ENCODE measurements at regions not wholly inside any gene's neighbourhood (a gene's known extent, or its start where the extent isn't known, plus 50 kb on each side); places are given as distances from the start of the nearest gene placed in this dataset.

GRCh38 chrX:69305333-69306062 is 140.2 kb upstream of the PJA1 start:
- no peak for TF ChIP-seq Cebpa-rat (IDR thresholded peaks at IDR 0.05)
- no peak overlapping the region for H3K27ac ChIP-seq
- no peaks in the 10 kb centered on the region for H3K36me3 ChIP-seq
- H3K4me2 ChIP-seq: peak overlapping the region in 4 of 11 experiments; percentile 14 to 36 (median 24); a peak in 6 of 22 replicates
- H3K9me3 ChIP-seq (replicated peaks in 1 of 11): no peaks in the 10 kb centered on the region
- peaks cover 0 to 9% (median 0%) of the 10 kb centered on the region in 11 experiments; a peak in 6 of 22 replicates for H4K20me1 ChIP-seq
- peak overlapping the region in 1 of 11 experiments; percentile 19; a peak in 1 of 22 replicates for H3K9ac ChIP-seq
- H3K4me1 ChIP-seq: peaks cover 0 to 7% (median 0%) of the 10 kb centered on the region in 10 experiments; a peak in 2 of 20 replicates
- H3K4me3 ChIP-seq: no peak overlapping the region
- H3K27me3 ChIP-seq: peaks cover 55 to 88% (median 79%) of the 10 kb centered on the region in 11 experiments

DNA sequence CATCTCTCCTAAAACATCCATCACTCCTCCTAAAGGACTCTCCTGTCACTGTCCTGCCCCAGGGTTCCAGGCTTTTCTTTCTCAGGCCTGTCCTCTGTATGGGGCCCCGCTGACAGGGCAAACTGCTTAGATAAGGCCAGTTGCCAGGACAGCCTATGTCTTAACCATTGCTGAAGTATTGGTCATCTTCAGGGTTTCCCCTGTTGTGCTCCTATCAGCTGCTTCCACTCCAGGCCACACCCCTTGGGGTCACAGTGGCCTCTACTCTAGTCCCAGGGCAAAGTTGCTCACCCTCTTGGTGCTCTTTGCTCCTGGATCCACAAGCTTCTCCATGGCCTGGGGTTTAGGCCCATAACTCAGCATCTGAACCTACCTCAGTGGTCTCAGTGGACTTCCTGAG is 138.0 kb upstream of the PJA1 start:
- no peaks in the 10 kb centered on the region for H3K9me3 ChIP-seq (replicated peaks in 1 of 11)
- H3K36me3 ChIP-seq: no peaks in the 10 kb centered on the region
- no peak overlapping the region for H3K27ac ChIP-seq
- no peak overlapping the region for H3K4me3 ChIP-seq
- no peak for TF ChIP-seq Cebpa-rat (IDR thresholded peaks at IDR 0.05)
- peaks cover 0 to 18% (median 0%) of the 10 kb centered on the region in 11 experiments; a peak in 5 of 22 replicates for H4K20me1 ChIP-seq
- H3K9ac ChIP-seq: no peak overlapping the region
- H3K4me2 ChIP-seq: no peak overlapping the region
- peaks cover 42 to 87% (median 72%) of the 10 kb centered on the region in 11 experiments for H3K27me3 ChIP-seq
- H3K4me1 ChIP-seq: peaks cover 0 to 18% (median 7%) of the 10 kb centered on the region in 10 experiments; a peak in 9 of 20 replicates

GRCh38 chrX:69299951-69300714 is 134.9 kb upstream of the PJA1 start:
- Histone ChIP-seq H3K4me1 (peaks cover 0 to 39% (median 33%) of the 10 kb centered on the region in 10 experiments; a peak in 14 of 20 replicates), H3K27ac (no peak overlapping the region; a peak in 1 of 22 replicates), H3K36me3 (no peaks in the 10 kb centered on the region), H3K27me3 (peaks cover 32 to 71% (median 55%) of the 10 kb centered on the region in 11 experiments), H3K9ac (no peak overlapping the region), H3K4me2 (no peak overlapping the region), H3K4me3 (no peak overlapping the region), H3K9me3 (replicated peaks in 1 of 11) (no peaks in the 10 kb centered on the region), H4K20me1 (peaks cover 0 to 18% (median 0%) of the 10 kb centered on the region in 11 experiments; a peak in 4 of 22 replicates)
- TF ChIP-seq Cebpa-rat (IDR thresholded peaks at IDR 0.05): peak in 1 of 11 experiments; percentile 10; a peak in 2 of 22 replicates

- Histone ChIP-seq H3K27ac (no peak overlapping the region; a peak in 1 of 22 replicates), H3K4me2 (peak overlapping the region in 1 of 11 experiments; percentile 6; a peak in 1 of 22 replicates), H4K20me1 (peaks cover 0 to 18% (median 0%) of the 10 kb centered on the region in 11 experiments; a peak in 4 of 22 replicates), H3K4me1 (peaks cover 0 to 48% (median 40%) of the 10 kb centered on the region in 10 experiments; a peak in 14 of 20 replicates), H3K36me3 (no peaks in the 10 kb centered on the region), H3K4me3 (no peak overlapping the region), H3K27me3 (peaks cover 32 to 77% (median 55%) of the 10 kb centered on the region in 11 experiments), H3K9ac (no peak overlapping the region), H3K9me3 (replicated peaks in 1 of 11) (no peaks in the 10 kb centered on the region)
- TF ChIP-seq Cebpa-rat (IDR thresholded peaks at IDR 0.05): no peak
These were observed 134.0 kb upstream of the PJA1 start for GRCh38 chrX:69299285-69299684.

- peak overlapping the region in 3 of 11 experiments; percentile 1 to 27 (median 6); a peak in 3 of 22 replicates for H3K4me2 ChIP-seq
- peaks cover 32 to 71% (median 54%) of the 10 kb centered on the region in 11 experiments for H3K27me3 ChIP-seq
- no peak for TF ChIP-seq Cebpa-rat (IDR thresholded peaks at IDR 0.05)
- no peaks in the 10 kb centered on the region for H3K9me3 ChIP-seq (replicated peaks in 1 of 11)
- H3K36me3 ChIP-seq: no peaks in the 10 kb centered on the region
- no peak overlapping the region for H3K27ac ChIP-seq
- H3K4me1 ChIP-seq: peaks cover 0 to 55% (median 47%) of the 10 kb centered on the region in 10 experiments; a peak in 18 of 20 replicates
- no peak overlapping the region for H3K9ac ChIP-seq
- H3K4me3 ChIP-seq: no peak overlapping the region
- H4K20me1 ChIP-seq: peaks cover 0 to 18% (median 0%) of the 10 kb centered on the region in 11 experiments; a peak in 4 of 22 replicates
These were observed 133.3 kb upstream of the PJA1 start for GRCh38 chrX:69298466-69299140.

DNA sequence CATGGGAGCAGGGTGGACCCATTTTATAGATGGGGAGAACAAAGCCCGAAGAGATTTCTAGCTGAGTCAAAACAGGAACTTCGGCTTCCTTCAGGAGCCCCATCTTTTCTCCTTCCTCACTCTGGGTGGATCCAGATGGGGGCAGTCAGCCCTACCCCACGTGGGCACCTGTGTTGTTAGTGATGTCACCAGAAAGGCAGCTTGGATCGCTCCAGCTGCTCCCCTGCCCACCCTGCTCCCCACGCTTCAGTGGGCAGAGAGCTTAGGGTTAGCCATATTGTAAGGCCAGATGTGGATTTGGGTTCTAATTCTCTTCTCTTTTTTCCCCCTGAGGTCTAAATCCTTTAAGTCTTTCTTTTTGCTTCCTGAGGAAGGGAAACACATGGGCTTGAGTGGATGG is 132.3 kb upstream of the PJA1 start:
- peaks cover 0 to 66% (median 58%) of the 10 kb centered on the region in 10 experiments; a peak in 18 of 20 replicates for H3K4me1 ChIP-seq
- no peaks in the 10 kb centered on the region for H3K9me3 ChIP-seq (replicated peaks in 1 of 11)
- H3K27ac ChIP-seq: peak overlapping the region in 4 of 11 experiments; percentile 58 to 73 (median 66); a peak in 8 of 22 replicates
- H3K36me3 ChIP-seq: no peaks in the 10 kb centered on the region
- peaks cover 24 to 68% (median 43%) of the 10 kb centered on the region in 11 experiments for H3K27me3 ChIP-seq
- peak overlapping the region in 4 of 11 experiments; percentile 5 to 49 (median 11); a peak in 3 of 22 replicates for H3K4me2 ChIP-seq
- no peak overlapping the region for H3K4me3 ChIP-seq
- TF ChIP-seq Cebpa-rat (IDR thresholded peaks at IDR 0.05): no peak
- peaks cover 0 to 18% (median 0%) of the 10 kb centered on the region in 11 experiments; a peak in 3 of 22 replicates for H4K20me1 ChIP-seq
- H3K9ac ChIP-seq: no peak overlapping the region

DNA sequence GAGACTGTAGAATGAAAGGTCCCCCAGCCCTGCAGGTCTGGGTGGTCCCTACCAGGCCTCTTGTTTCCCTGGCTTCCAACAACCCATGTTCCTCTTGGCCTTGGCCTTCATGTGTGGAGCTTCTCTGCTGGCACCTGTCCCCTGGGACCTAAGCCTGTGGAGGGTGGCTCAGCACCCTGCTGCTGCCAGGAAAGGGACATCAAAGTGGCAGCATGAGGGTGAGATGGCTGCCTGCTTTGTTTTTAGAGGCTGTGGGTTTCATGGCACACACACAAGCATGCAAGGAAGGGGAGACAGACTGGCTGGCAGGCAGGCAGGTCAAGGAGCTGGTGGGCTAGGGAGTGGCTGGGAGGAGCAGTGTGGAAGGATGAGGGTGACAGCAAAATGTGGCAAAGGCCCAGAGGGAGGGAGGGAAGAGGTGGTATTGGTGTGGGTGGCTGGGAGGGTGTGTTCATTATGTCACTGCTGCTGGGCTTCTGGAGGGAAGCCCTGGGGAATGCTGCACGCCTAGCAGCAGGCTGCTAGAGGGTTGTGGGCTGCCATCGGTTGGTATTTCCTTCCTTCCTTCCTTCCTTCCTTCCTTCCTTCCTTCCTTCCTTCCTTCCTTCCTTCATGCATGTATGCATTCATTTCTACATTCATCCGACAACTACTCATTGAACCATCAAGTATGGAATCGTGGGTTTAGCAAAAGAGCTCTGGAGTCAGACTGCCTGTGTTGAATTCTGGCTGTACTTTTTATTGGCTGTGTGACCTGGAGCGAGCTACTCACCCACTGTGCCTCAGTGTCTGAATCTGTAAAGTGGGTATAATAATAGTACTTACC is 128.7 kb upstream of the PJA1 start:
- no peak overlapping the region for H3K4me3 ChIP-seq
- TF ChIP-seq Cebpa-rat (IDR thresholded peaks at IDR 0.05): no peak

More for the DNA sequence above, 128.7 kb upstream of the PJA1 start:
- Histone ChIP-seq H3K27ac (peak overlapping the region in 5 of 11 experiments; percentile 48 to 78 (median 74); a peak in 10 of 22 replicates), H3K9ac (peak overlapping the region in 4 of 11 experiments; percentile 48 to 56 (median 52); a peak in 5 of 22 replicates), H3K4me1 (peaks cover 0 to 81% (median 61%) of the 10 kb centered on the region in 10 experiments; a peak in 18 of 20 replicates), H4K20me1 (peaks cover 0 to 4% (median 0%) of the 10 kb centered on the region in 11 experiments; a peak in 2 of 22 replicates), H3K4me2 (peak overlapping the region in 10 of 11 experiments; percentile 7 to 79 (median 70); a peak in 18 of 22 replicates), H3K9me3 (replicated peaks in 1 of 11) (no peaks in the 10 kb centered on the region), H3K36me3 (no peaks in the 10 kb centered on the region), H3K27me3 (peaks cover 18 to 67% (median 46%) of the 10 kb centered on the region in 11 experiments; a peak in 21 of 22 replicates)

Data from BLaER1 treated with 17β-estradiol and CSF1 and Interleukin-3, amounts not matched to agents 10 nM and 100 nM (cell line).